HG03442 (cell line): ENCODE measurements at regions not wholly inside any gene's neighbourhood (a gene's known extent, or its start where the extent isn't known, plus 50 kb on each side); places are given as distances from the start of the nearest gene placed in this dataset.
A peak's percentile ranks its signal among the peaks of the same experiment; 100 is the strongest.
"Not testable (repeated sequence)": the region's sequence is repeated elsewhere in the genome, so short reads cannot be mapped to it uniquely, and the experiment has no call there.

Experiments used
- ATAC-seq: cut with Tn5 transposase; IDR thresholded peaks from one replicate; pipeline ENCODE4 v1.9.1; 2021; ENCODE audit warnings: mild to moderate bottlenecking, moderate library complexity; ENCODE audit not compliant: unreplicated experiment

GRCh38 chr2:199572571-199572970, 114.8 kb upstream of the SATB2 start:
- no peak for ATAC-seq

- ATAC-seq: no peak
Observed at GRCh38 chr2:199570934-199571333, 113.2 kb upstream of the SATB2 start.

GRCh38 chr2:199569336-199569735, 111.6 kb upstream of the SATB2 start:
- no peak for ATAC-seq

GRCh38 chr2:199558156-199558555, 100.4 kb upstream of the SATB2 start:
- ATAC-seq: no peak

GRCh38 chr2:199556527-199557285, 99.0 kb upstream of the SATB2 start:
- ATAC-seq: no peak

- no peak for ATAC-seq
Observed at GRCh38 chr2:199554026-199554425, 96.3 kb upstream of the SATB2 start.

GRCh38 chr2:199552141-199552540, 94.4 kb upstream of the SATB2 start:
- no peak for ATAC-seq

GRCh38 chr2:199543606-199544172, 86.0 kb upstream of the SATB2 start:
- no peak for ATAC-seq

GRCh38 chr2:199535445-199536177, 77.9 kb upstream of the SATB2 start:
- no peak for ATAC-seq

- not testable (repeated sequence) for ATAC-seq
Observed at GRCh38 chr2:199533873-199534272, 76.1 kb upstream of the SATB2 start.

- no peak for ATAC-seq
Observed at GRCh38 chr2:199527071-199527470, 69.3 kb upstream of the SATB2 start.

- ATAC-seq: no peak
Observed at GRCh38 chr2:199524689-199525574, 67.2 kb upstream of the SATB2 start.

GRCh38 chr2:199509403-199509802, 51.7 kb upstream of the SATB2 start:
- ATAC-seq: peak; percentile 72
